ENCODE measurements at regions not wholly inside any gene's neighbourhood (a gene's known extent, or its start where the extent isn't known, plus 50 kb on each side); places are given as distances from the start of the nearest gene placed in this dataset.

GRCh38 chr3:71903936-71904335 is 119.0 kb upstream of the PROK2 start:
- Histone ChIP-seq H3K27ac (ENCODE audit: low read depth) (no peak overlapping the region), H3K79me2 (replicated peaks; ENCODE audit: insufficient read depth) (no peaks in the 10 kb centered on the region), H3K4me3 (no peak overlapping the region), H3K4me2 (no peak overlapping the region), H3K36me3 (ENCODE audit: insufficient read depth) (no peaks in the 10 kb centered on the region), H2AFZ (no peak overlapping the region), H3K4me1 (ENCODE audit: insufficient read depth) (peaks cover 17% of the 10 kb centered on the region), H3K9me2 (ENCODE audit: insufficient read depth) (no peaks in the 10 kb centered on the region), H3K27me3 (ENCODE audit: insufficient read depth) (no peaks in the 10 kb centered on the region), H3F3A (replicated peaks; ENCODE audit: low read depth) (no peaks in the 10 kb centered on the region), H4K20me1 (replicated peaks; ENCODE audit: insufficient read depth) (no peaks in the 10 kb centered on the region)
- Mint-ChIP-seq H3K9me3 (no peaks in the 10 kb centered on the region; the same call in 2 of the 3 replicates), H3K4me1 (peaks cover 13% of the 10 kb centered on the region; the same call in 2 of the 3 replicates), H3K27ac (no peak overlapping the region), H3K4me3 (no peak overlapping the region), H3K27me3 (ENCODE audit: insufficient read depth, low read depth, poor library complexity) (no peaks in the 10 kb centered on the region), H3K36me3 (ENCODE audit: low read depth) (no peaks in the 10 kb centered on the region)
- ATAC-seq: no peak
- DNase-seq (ENCODE audit: low spot score): no peak
- TF ChIP-seq POLR2AphosphoS5 (IDR thresholded peaks at IDR 0.05; ENCODE audit: low read depth): no peak
- TF ChIP-seq CREB1 (CRISPR knock-in tag; IDR thresholded peaks at IDR 0.05; ENCODE audit: low read depth): no peak
- no peak for TF ChIP-seq NANOG (IDR thresholded peaks at IDR 0.05; ENCODE audit: borderline replicate concordance)
- no peak for TF ChIP-seq ZNF114 (CRISPR knock-in tag; IDR thresholded peaks at IDR 0.05)
- no peak for TF ChIP-seq EZH2phosphoT487 (IDR thresholded peaks at IDR 0.05; ENCODE audit: unreplicated experiment)
- no peak for TF ChIP-seq REST (IDR thresholded peaks at IDR 0.05; ENCODE audit: unreplicated experiment)
- no peak for TF ChIP-seq ZNF331 (CRISPR knock-in tag; IDR thresholded peaks at IDR 0.05; ENCODE audit: low read depth)
- TF ChIP-seq EZH2 (IDR thresholded peaks at IDR 0.05; ENCODE audit: low read depth, unreplicated experiment): no peak
- no peak for TF ChIP-seq CTCF (conservative IDR thresholded peaks at IDR 0.05; ENCODE audit: low read depth in 2 of 2)
- no peak for TF ChIP-seq ZNF462 (CRISPR knock-in tag; IDR thresholded peaks at IDR 0.05)
- TF ChIP-seq JUNB (IDR thresholded peaks at IDR 0.05; ENCODE audit: unreplicated experiment): no peak
- no peak for TF ChIP-seq STAT1 (IDR thresholded peaks at IDR 0.05; ENCODE audit: unreplicated experiment)
- TF ChIP-seq ETS1 (IDR thresholded peaks at IDR 0.05): no peak
